ENCODE measurements at regions not wholly inside any gene's neighbourhood (a gene's known extent, or its start where the extent isn't known, plus 50 kb on each side); places are given as distances from the start of the nearest gene placed in this dataset.

DNA sequence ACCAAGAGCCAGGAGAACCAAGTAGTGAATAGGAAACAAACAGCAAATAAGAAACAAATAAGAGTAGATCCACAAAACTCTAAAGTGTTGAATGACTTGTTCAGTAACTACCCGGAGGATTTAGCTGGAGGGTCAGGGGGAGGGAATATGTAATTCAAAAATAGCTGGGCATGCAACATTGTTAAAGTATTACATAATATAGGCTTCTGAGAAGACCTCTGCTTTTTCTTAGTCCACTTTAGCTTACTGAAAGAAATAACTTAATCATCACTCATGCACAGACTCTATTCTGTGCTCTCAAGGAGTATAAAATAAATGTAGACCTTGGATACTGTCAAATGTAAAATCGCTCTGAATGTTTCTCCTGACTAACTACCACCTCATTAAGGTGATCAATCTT is 183.2 kb upstream of the POU5F2 start:
- no peak for DNase-seq
- intact Hi-C loops (cut with DNase I) = no loop called here
- Histone ChIP-seq H3K9me3 (replicated peaks in 1 of 3) (no peaks in the 10 kb centered on the region), H3K27me3 (no peaks in the 10 kb centered on the region), H3K27ac (no peak overlapping the region), H3K4me1 (replicated peaks in 1 of 2) (no peaks in the 10 kb centered on the region), H3K4me3 (no peak overlapping the region), H3K36me3 (replicated peaks in 1 of 2) (no peaks in the 10 kb centered on the region)
- 81 to 92% (median 83%) methylated on average over 2 of the region's 2 CpGs for WGBS, 4 donors
- no peak for TF ChIP-seq POLR2A (IDR thresholded peaks at IDR 0.05)
- TF ChIP-seq CTCF (IDR thresholded peaks at IDR 0.05) = no peak

DNA sequence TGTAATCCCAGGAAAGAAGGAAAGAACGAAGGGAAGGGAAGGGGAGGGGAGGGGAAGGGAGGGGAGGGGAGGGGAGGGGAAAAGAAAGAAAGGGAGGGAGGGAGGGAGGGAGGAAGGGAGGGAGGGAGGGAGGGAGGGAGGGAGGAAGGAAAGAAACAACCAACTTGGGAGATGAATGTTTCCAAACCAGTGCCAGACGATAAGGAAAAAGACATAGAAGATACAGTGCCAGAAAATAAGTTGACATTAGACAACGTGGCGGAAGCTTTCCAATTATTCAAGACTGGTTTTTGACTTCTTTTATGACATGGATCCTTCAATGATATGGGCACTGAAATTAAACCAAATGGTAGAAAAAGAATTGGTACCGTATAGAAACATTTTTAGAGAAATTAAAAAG is 181.2 kb upstream of the POU5F2 start:
- no peak for TF ChIP-seq POLR2A (IDR thresholded peaks at IDR 0.05)
- TF ChIP-seq CTCF (IDR thresholded peaks at IDR 0.05) = no peak
- intact Hi-C loops (cut with DNase I) = no loop called here
- 91 to 98% (median 94%) methylated on average over 4 to 5 of the region's 5 CpGs for WGBS, 4 donors
- Histone ChIP-seq H3K36me3 (replicated peaks in 1 of 2) (no peaks in the 10 kb centered on the region), H3K4me1 (replicated peaks in 1 of 2) (no peaks in the 10 kb centered on the region), H3K4me3 (no peak overlapping the region), H3K27me3 (no peaks in the 10 kb centered on the region), H3K27ac (no peak overlapping the region), H3K9me3 (replicated peaks in 1 of 3) (no peaks in the 10 kb centered on the region)
- DNase-seq = no peak

GRCh38 chr5:93921001-93921400 is 179.6 kb upstream of the POU5F2 start:
- intact Hi-C loops (cut with DNase I) = no loop called here
- 80 to 88% (median 86%) methylated on average over 2 of the region's 2 CpGs for WGBS, 4 donors
- Histone ChIP-seq H3K27me3 (no peaks in the 10 kb centered on the region), H3K9me3 (replicated peaks in 1 of 3) (no peaks in the 10 kb centered on the region), H3K4me1 (replicated peaks in 1 of 2) (no peaks in the 10 kb centered on the region), H3K4me3 (no peak overlapping the region), H3K27ac (no peak overlapping the region), H3K36me3 (replicated peaks in 1 of 2) (no peaks in the 10 kb centered on the region)
- no peak for DNase-seq
- TF ChIP-seq CTCF (IDR thresholded peaks at IDR 0.05) = no peak

DNA sequence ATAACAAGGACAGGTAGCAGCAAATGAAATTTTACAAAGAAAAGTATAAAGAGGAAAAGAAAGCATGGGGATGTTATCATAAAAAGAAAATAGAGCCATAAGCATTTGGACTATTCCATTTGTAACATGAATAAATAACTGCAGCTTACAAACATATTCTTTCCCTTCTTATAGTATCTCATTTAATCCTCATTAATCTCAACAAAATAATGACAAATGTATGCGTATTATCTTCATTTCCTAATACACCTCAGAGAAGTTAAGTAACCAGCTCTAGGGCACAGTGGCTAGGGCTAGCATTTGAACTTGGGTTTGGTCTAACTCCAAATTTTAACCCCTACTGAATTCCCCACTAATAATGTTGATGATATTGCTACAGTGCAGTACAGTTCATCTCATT is 175.5 kb upstream of the POU5F2 start:
- Histone ChIP-seq H3K27ac (no peak overlapping the region), H3K4me3 (no peak overlapping the region), H3K4me1 (replicated peaks in 1 of 2) (no peaks in the 10 kb centered on the region), H3K27me3 (no peaks in the 10 kb centered on the region), H3K9me3 (replicated peaks in 1 of 3) (peaks cover 0 to 5% (median 0%) of the 10 kb centered on the region in 3 donors), H3K36me3 (replicated peaks in 1 of 2) (no peaks in the 10 kb centered on the region)
- intact Hi-C loops (cut with DNase I) = loop anchor here in 1 of 2 donors (10.0 kb wide), 1 partner anchor 322 kb away; no protein-coding TSS in a partner anchor
- TF ChIP-seq POLR2A (IDR thresholded peaks at IDR 0.05) (no peak), CTCF (IDR thresholded peaks at IDR 0.05) (no peak)
- 93 to 97% (median 95%) methylated on average over 1 of the region's 1 CpG for WGBS, 4 donors
- no peak for DNase-seq
